ENCODE measurements at regions not wholly inside any gene's neighbourhood (a gene's known extent, or its start where the extent isn't known, plus 50 kb on each side); places are given as distances from the start of the nearest gene placed in this dataset.

- TF ChIP-seq CTCF (IDR thresholded peaks at IDR 0.05) (no peak), POLR2A (IDR thresholded peaks at IDR 0.05) (no peak)
These were observed 151.4 kb upstream of the TNFAIP3 start for GRCh38 chr6:137715589-137716045.

Measured in right lobe of liver (tissue), 4 donors.